Mammary epithelial cell (primary cell): ENCODE measurements at regions not wholly inside any gene's neighbourhood (a gene's known extent, or its start where the extent isn't known, plus 50 kb on each side); places are given as distances from the start of the nearest gene placed in this dataset.

Source experiments
- CTCF ChIP-seq, 2 donors: IDR thresholded peaks in 1 of 2; conservative IDR thresholded peaks in 1 of 2; 2 replicates each; pipeline ENCODE4 v1.5.1; 2011 to 2012; ENCODE audit warnings: inconsistent platforms in 2 of 2, low read length in 2 of 2, mild to moderate bottlenecking in 2 of 2, control low read depth in 1 of 2, low read depth in 1 of 2; ENCODE audit not compliant: insufficient read depth in 1 of 2; ENCODE audit errors: extremely low read depth in 1 of 2
- EZH2 ChIP-seq: IDR thresholded peaks from 2 replicates; pipeline ENCODE4 v1.6.1; 2012; ENCODE audit warnings: low read length, inconsistent platforms, borderline replicate concordance

- no peak for TF ChIP-seq CTCF (conservative IDR thresholded peaks at IDR 0.05 in 1 of 2, IDR thresholded peaks at IDR 0.05 in 1 of 2; ENCODE audit: extremely low read depth in 1 of 2, insufficient read depth in 1 of 2, low read depth in 1 of 2, low read length in 2 of 2)
- no peak for TF ChIP-seq EZH2
These were observed 193.9 kb downstream of the SNX19 start for GRCh38 chr11:130722401-130722800.
